ENCODE measurements at regions not wholly inside any gene's neighbourhood (a gene's known extent, or its start where the extent isn't known, plus 50 kb on each side); places are given as distances from the start of the nearest gene placed in this dataset.

- in situ Hi-C loops (cut with HindIII; ENCODE audit: low sequenced_read_pairs) = no loop called here
- no peak for TF ChIP-seq CTCF (IDR thresholded peaks at IDR 0.05; ENCODE audit: low read depth, low read length)
- no peak overlapping the region for H3K4me3 ChIP-seq (ENCODE audit: low read depth, low read length)
- DNase-seq (ENCODE audit: low read depth, low spot score) = no peak
Measured at GRCh38 chr1:221468546-221468945, 273.3 kb downstream of the DUSP10 start.

- in situ Hi-C loops (cut with HindIII; ENCODE audit: low sequenced_read_pairs) = no loop called here
- no peak overlapping the region for H3K4me3 ChIP-seq (ENCODE audit: low read depth, low read length)
- no peak for DNase-seq (ENCODE audit: low read depth, low spot score)
- no peak for TF ChIP-seq CTCF (IDR thresholded peaks at IDR 0.05; ENCODE audit: low read depth, low read length)
Measured at GRCh38 chr1:221469476-221469875, 272.4 kb downstream of the DUSP10 start.

GRCh38 chr1:221470000-221470698 is 271.7 kb downstream of the DUSP10 start:
- H3K4me3 ChIP-seq (ENCODE audit: low read depth, low read length) = no peak overlapping the region
- no peak for DNase-seq (ENCODE audit: low read depth, low spot score)
- no peak for TF ChIP-seq CTCF (IDR thresholded peaks at IDR 0.05; ENCODE audit: low read depth, low read length)
- in situ Hi-C loops (cut with HindIII; ENCODE audit: low sequenced_read_pairs) = no loop called here

GRCh38 chr1:221473411-221473810 is 268.5 kb downstream of the DUSP10 start:
- no peak for DNase-seq (ENCODE audit: low read depth, low spot score)
- TF ChIP-seq CTCF (IDR thresholded peaks at IDR 0.05; ENCODE audit: low read depth, low read length) = no peak
- no peak overlapping the region for H3K4me3 ChIP-seq (ENCODE audit: low read depth, low read length)
- in situ Hi-C loops (cut with HindIII; ENCODE audit: low sequenced_read_pairs) = no loop called here

GRCh38 chr1:221477252-221477651 is 264.6 kb downstream of the DUSP10 start:
- TF ChIP-seq CTCF (IDR thresholded peaks at IDR 0.05; ENCODE audit: low read depth, low read length) = no peak
- no peak for DNase-seq (ENCODE audit: low read depth, low spot score)
- in situ Hi-C loops (cut with HindIII; ENCODE audit: low sequenced_read_pairs) = no loop called here
- no peak overlapping the region for H3K4me3 ChIP-seq (ENCODE audit: low read depth, low read length)

- peak; percentile 95 for TF ChIP-seq CTCF (IDR thresholded peaks at IDR 0.05; ENCODE audit: low read depth, low read length)
- peak; percentile 82 for DNase-seq (ENCODE audit: low read depth, low spot score)
- no peak overlapping the region for H3K4me3 ChIP-seq (ENCODE audit: low read depth, low read length)
- in situ Hi-C loops (cut with HindIII; ENCODE audit: low sequenced_read_pairs) = no loop called here
Measured at GRCh38 chr1:221478050-221478949, 263.6 kb downstream of the DUSP10 start.

All from astrocyte of the spinal cord (primary cell).